Uterus (tissue), 2 donors: ENCODE measurements at regions not wholly inside any gene's neighbourhood (a gene's known extent, or its start where the extent isn't known, plus 50 kb on each side); places are given as distances from the start of the nearest gene placed in this dataset.
"Not testable (repeated sequence)": the region's sequence is repeated elsewhere in the genome, so short reads cannot be mapped to it uniquely, and the experiment has no call there.

ENCODE experiments used
- CTCF ChIP-seq, 4 experiments: fragments of 200-600 bp in 2 of 4; fragments of 450-650 bp in 2 of 4; sonication (generic) in 2 of 4; IDR thresholded peaks; one replicate each; pipeline ENCODE4 v1.5.1; 2016 to 2019; ENCODE audit warnings: antibody characterized with exemption in 4 of 4, mild to moderate bottlenecking in 2 of 4, moderate library complexity in 1 of 4
- POLR2A ChIP-seq, 2 donors: fragments of 450-650 bp; IDR thresholded peaks; one replicate each; pipeline ENCODE4 v1.6.1; 2016; ENCODE audit warnings: antibody characterized with exemption in 2 of 2, mild to moderate bottlenecking in 1 of 2, moderate library complexity in 1 of 2

- not testable (repeated sequence) for TF ChIP-seq CTCF, POLR2A (IDR thresholded peaks at IDR 0.05)
These were observed 368.1 kb downstream of the HS3ST1 start for GRCh38 chr4:11060637-11061036.
